HG03135 (cell line): ENCODE measurements at regions not wholly inside any gene's neighbourhood (a gene's known extent, or its start where the extent isn't known, plus 50 kb on each side); places are given as distances from the start of the nearest gene placed in this dataset.

Experiments used
- ATAC-seq: cut with Tn5 transposase; IDR thresholded peaks from one replicate; pipeline ENCODE4 v1.9.1; 2021; ENCODE audit warnings: mild to moderate bottlenecking, moderate library complexity; ENCODE audit not compliant: unreplicated experiment

DNA sequence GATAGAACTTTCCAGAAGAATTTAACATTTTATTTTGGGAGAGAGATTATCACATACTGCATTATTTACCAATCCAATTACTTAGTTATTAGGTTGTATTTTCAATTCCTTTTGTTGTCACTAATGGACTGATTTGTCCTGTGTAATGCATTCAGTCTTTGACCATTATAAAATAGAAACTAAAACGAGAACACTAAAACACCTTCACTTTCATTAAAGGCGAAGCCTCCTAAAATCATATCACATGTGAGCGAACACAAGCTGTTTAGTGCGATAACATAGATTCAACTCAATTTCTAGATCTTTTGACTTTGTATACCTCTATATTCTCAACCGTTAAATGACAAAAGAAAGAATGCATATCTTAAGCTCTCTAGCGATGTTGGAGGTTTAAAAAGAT lies 253.4 kb downstream of the VGLL3 start:
- ATAC-seq: no peak

DNA sequence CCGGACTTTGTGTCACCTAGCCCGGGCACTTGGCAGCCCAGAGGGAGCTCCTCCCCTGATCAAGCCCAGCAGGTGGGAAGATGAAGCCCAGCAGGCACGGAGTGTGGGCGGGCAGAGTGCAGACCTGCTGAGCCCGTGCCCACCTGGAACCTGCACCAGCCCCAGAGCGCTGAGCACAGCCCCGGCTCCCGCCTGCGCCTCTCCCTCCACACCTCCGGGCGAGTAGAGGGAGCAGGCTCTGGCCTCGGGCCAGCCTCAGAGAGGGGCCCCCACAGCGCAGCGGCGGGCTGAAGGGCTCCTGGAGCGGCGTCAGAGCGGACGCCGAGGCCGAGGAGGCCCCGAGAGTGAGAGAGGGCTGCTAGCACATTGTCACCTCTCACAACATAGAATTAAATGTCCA lies 257.7 kb downstream of the VGLL3 start:
- no peak for ATAC-seq

DNA sequence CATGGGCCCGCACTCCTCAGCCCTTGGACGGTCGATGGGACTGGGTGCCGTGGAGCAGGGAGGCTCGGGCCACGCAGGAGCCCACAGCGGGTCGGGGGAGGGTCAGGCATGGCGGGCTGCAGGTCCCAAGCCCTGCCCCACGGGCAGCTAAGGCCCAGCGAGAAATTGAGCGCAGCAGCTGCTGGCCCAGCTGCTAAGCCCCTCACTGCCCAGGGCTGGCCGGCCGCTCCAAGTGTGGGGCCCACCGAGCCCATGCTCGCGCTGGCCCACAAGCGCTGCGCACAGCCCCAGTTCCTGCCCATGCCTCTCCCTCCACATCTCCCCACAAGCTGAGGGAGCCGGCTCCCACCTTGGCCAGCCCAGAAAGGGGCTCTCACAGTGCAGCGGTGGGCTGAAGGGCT lies 259.4 kb downstream of the VGLL3 start:
- no peak for ATAC-seq

DNA sequence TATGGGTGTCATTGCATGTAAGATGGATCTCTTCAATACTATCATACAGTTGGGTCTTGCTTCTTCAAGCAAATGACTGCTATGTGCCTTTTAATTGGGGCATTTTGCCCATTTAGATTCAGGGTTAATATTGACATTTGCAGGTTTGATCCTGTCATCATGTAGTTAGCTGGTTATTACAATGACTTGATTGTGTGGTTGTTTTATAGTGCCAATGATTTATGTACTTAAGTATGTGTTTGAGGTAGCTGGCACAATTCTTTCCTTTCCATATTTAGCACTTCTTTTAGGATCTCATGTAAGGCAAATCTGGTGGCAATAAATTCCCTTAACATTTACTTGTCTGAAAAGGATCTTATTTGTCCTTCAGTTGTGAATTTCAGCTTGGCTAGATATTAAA lies 267.5 kb downstream of the VGLL3 start:
- no peak for ATAC-seq

DNA sequence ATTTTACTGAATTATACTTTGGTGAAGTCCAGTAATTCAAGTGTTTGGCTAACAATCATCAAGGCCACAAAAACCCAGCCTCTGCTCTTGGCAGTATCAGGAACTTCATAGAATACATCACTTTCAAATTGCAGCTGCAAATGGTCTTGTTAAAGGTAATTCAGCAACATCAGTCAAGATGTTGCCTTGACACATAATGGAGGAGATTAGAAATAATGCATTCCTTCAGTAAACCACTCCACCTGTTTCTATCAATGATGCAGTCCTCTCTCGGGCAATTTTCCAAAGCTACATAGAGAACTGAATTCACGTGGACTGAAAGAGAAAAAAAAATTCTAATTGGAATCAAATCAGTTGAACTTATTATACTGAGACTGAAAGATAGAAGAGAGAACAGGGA lies 279.3 kb downstream of the VGLL3 start:
- ATAC-seq: no peak

DNA sequence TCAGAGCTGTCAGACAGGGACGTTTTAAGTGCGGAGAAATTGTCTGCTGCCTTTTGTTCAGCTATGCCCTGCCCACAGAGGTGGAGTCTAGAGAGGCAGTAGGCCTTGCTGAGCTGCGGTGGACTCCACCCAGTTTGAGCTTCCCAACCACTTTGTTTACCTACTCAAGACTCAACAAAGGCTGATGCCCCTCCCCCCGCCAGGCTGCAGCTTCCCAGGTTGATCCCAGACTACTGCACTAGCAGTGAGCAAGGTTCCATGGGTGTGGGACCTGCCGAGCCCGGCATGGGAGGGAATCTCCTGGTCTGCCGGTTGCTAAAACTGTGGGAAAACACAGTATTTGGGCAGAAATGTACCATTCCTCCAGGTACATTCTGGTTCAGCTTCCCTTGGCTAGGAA lies 282.1 kb downstream of the VGLL3 start:
- no peak for ATAC-seq

DNA sequence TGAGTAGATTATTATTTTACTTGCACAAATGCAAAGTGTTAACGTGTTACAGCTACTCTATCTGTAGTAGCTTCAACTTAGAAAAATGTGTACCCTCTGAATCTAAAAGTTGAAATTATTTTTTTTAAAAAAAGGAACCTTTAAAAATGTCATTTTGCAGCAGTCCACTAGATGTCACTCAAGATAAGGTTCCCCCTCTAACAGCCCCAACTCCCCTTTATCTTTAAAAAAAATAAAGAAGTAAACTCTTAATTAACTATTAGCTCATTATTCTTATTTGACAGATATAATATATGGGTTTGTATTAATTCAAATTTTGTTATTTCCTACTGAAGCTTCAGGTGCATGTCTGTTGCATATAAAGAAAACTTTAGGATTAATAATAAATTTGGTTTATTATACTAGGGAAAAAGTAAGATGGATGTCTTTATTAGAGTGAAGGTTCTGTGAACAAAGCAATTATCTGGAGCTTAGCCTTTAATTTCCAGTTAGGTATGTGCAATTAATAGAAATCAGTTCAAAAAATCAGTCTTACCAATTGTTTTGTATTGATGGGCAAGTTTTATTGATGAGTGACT lies 288.5 kb downstream of the VGLL3 start:
- ATAC-seq: no peak

DNA sequence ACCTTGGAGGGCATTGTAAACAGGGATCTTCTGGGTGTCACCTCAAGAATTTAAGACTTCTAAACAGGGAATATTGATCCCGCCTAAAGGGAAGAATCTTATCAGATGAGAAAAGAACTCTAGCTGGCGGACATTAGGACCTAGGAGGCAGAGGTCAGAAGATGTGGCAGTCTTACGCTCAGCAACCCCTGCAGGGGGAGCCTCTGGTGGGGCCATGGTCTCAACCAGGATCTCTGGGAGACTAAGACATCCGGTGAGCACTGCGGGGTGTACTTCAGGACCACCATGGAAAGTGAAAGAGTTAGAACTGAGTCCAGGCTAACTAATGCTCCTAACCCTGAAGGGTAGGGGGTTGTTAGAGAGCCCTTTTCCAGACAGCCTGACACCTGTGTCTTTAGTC lies 295.2 kb downstream of the VGLL3 start:
- no peak for ATAC-seq

DNA sequence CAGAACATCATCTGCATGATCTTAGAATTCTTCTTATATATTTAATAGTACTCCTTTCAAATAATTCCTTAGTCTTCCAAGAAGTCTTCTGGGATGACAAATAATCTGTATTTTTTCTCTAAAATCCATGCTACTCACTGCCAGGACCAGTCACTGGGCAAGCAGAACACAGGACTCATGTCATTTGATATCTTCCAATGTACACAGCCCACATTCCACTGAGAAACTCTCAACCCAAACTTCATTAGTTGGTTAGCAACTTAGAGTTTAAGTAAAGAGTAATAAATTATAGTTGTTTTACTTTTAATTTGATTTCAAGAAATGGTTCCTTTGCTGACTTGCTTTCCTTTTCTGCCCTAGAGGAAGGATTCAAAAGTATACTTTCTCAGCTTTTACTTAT lies 317.0 kb downstream of the VGLL3 start:
- no peak for ATAC-seq

DNA sequence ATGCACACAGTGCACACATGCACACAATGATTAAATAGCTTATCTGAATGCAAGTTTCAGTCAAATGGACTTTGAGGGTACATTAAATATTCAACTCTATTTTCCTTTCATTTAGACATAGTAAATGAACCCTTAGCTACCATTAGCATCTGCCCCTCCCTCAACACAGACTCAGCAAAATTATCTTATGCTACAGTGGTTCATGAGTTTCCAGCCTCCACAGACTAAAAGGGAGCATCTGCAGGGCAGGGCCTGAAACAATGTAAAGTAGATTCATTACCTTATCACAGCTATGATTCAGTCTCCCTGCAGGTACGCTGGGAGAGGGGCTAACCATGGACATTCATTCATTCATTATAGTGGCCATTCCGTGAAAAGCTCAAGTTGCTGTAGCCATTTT lies 329.1 kb downstream of the VGLL3 start:
- no peak for ATAC-seq

DNA sequence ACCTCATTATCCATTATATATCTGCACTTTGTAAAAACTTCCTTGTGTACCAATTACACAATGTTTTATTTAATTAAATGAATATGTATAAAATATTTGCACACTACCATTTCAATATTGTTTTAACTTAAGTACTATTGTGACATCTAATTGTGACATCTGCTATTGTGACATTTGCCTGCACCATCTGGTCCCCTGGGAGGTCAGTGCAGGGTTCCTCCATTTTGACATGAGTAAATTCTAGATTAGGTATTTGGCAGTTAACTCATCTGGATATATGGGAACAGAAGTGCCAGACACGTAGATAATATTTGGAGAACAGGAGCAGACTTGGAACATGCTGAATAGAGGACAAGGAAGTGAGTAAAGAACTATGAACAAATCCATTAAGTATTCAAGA lies 332.1 kb downstream of the VGLL3 start:
- ATAC-seq: no peak

DNA sequence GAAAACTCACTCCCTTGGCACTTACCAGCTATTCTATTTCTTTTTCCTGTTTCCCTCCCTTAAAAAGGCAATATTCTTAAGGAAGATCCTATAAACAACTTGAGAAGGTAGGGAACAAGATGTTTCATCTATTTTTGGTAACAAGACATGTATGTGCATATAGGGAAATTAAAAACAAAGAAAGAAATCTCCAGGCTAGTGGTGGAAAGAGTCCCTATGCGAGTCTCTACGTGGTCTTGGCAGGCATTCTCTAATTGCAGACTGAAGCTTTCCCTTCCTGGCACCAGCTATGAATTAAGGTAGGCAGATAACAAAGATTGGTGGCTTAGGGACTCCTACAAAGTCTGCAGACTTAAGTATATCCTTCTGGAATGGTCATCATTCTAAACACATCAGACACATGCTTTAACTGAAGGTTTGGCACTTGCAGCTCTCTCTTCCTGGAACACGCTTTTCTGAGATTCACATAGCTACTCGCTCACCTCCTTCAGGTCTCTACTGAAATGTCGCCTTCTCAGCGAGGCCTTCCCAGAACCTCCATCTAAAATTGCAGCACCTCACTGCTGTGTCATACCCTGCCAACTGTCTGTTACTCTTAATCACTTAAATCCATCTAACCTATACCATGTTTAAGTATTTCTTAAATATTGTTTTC lies 336.0 kb downstream of the VGLL3 start:
- ATAC-seq: no peak

DNA sequence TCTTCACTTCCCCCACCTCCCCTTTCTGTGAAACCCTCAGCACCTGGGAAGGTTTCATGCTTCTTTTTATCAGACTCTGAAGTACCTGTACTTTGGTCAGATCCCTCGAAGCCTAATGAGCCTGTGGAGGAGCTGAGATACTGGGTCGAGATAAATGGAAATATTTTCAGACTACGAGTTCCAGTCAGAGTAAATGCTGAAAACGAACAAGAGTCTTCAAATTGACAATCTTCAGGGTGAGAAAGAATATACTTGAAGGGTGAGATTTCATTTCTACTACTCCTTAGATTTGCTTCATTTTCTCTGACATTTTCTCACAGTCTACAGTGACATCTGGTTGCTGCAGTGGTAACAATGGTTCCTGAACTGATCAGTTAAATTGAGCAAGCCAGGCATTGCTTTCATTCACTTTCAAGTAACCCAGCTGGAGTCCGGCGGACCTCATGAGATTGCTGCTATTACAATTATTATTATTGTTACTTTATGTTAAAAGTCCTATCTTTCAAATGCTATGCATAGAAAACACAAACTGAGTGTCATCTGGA lies 337.2 kb downstream of the VGLL3 start:
- no peak for ATAC-seq

DNA sequence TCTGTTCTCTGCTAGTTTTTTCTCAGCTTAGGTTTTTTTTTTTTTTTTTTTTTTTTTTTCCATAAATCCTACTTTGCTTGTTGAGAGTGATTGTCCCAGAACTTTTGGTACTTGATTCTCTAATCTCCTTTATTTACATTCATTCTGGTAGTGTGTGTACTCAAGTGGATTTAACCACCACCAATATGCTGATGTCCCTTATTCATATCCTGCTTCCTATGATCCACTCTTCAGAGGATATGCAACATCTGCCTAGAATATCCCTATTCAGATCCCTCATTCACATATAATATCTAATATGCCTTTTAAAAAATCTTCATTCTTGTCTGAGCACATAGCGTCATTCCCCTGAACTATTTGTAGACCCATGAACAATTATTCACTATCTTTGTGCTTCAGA lies 342.9 kb downstream of the VGLL3 start:
- ATAC-seq: no peak

DNA sequence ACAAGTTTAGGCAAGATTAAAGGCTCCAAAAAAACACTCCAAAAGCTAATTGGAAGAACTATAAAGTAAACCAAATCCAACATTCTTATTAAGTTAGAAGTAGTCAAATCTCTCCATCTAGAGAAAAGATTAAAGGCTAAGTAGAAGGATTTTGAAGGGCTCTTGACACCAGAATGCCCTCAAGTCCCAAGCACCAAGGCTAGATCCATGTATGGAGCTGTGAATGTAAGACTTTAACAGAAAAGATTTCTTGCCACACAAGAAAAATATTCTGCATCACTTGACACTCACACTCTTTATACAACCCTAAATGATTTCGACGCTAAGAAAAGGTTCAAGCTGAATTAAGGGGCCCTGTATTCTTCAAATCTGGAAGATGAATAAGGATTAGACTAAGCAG lies 345.2 kb downstream of the VGLL3 start:
- ATAC-seq: no peak

DNA sequence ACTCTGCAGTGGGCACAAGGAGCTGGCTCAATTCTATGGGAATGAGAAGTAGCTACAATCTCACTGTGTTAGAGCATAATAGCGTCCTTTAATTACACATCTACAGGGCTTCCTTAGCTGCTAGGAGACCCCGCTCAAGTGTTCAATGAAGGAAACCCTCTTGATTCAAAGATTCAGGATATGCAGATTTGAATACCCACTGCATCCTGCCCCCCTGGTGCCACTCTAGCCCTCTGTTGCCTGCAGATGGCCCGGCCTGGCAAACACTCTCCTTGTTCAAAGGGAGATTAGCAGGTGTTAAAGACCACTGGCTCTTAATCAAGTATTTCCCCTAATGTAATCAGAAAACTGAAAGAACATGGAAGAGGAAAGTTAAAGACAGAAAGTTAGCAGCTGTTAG lies 356.6 kb downstream of the VGLL3 start:
- no peak for ATAC-seq

DNA sequence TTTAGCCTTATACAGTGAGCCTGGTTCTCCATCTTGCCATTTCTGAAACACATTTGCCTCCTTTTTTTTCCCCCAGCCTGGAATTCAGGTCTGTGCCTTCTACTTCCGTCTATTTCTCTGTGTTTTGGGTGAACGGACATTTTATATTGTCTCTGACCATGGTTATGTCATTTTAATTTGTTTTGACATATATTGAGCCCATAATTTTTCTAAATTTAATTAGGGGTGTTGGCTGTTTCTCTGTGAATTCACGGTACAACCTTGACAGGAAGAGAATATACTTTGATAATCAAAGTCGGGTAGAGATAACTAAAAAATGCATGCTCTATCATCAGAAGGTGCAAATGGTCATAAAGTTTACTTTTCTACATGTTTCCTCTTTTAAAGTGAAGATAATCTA lies 361.4 kb downstream of the VGLL3 start:
- no peak for ATAC-seq

DNA sequence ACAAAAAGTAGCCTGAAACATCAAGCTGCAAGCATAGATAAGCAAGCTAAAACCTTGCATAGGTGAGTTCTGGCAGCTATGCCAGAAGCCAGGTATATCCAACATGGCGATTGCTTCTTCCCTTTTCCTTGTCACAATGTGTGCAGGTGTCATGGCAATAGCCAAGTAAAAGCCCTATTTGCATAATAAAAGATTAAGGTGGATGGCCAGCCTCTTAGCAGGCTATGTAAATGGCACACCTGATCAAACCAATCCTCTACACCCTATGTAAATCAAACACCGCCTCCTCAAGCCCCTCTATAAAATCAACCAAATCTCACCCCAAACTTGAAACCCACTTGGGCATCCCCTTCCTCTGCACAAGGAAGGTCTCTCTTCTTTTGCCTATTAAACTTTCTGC lies 366.8 kb downstream of the VGLL3 start:
- ATAC-seq: no peak

DNA sequence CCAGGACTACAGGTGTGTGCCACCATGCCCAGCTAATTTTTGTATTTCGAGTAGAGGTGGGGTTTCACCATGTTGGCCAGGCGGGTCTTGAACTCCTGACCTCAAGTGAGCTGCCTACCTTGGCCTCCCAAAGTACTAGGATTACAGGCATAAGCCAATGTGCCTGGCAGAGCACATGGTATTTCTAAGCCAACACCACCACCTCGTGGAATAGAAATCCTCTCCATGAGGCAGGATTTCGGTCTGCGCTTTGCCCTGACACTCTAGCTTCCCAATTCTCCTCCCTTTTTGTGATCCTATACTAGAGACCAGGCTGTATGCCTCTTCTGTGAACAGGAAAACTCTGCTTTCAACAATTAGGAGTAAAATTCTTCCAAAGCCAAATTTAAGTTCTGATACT lies 372.2 kb downstream of the VGLL3 start:
- ATAC-seq: no peak

DNA sequence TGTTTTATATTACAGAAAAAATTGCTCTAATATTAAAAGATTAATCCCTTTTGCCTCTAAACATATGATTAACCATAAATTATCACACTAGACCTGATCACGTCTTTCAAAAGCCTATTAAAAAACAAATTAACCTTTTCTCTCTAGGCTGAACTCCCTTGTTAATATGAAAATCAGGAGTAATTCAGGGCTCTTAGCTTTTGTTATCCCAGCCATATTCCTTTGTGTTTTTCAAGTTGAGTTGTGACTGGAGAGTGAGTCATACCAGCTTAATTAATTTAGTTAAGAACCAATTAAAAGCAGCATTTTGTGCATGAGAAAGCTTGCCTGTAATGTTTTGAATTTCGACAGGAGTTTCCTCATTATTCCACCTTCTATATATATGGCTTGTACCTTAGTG lies 385.8 kb downstream of the VGLL3 start:
- ATAC-seq: no peak

DNA sequence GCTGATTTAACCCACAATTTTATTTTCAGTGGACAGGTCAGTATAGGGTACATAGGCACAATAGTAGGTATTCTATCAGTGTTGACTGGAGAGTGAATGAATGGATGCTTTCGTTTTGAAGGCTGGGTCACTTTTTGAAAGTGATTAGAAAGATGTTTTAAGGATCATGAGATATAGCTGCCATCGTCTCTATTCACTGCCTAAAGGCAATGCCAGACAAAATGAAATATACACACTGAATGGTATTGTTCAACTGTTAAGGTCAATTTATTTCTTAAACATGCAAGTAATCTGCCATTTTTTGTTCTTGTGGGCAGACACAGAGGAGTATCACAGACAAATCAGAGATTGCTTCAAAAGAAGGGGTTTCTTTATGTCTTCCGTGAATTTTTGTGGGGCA lies 395.3 kb downstream of the VGLL3 start:
- ATAC-seq: no peak

DNA sequence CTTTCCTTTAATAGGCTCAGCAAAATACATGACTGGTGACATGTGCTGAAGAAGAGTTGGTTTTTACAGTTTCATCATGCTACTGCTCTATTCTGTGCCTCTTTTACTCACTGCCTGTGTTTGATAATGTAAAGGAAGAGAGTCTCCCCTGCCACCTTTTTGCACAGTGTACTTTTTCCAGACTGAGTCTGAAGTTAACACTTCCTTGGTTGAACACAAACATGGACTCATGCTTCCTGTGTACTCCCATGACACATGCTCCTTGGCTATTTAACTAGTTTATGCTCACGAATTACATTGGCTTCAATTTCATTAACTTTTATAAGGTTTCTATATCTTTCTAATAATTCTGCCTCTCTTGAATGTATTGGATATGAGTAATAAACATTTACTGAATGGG lies 396.1 kb downstream of the VGLL3 start:
- no peak for ATAC-seq

DNA sequence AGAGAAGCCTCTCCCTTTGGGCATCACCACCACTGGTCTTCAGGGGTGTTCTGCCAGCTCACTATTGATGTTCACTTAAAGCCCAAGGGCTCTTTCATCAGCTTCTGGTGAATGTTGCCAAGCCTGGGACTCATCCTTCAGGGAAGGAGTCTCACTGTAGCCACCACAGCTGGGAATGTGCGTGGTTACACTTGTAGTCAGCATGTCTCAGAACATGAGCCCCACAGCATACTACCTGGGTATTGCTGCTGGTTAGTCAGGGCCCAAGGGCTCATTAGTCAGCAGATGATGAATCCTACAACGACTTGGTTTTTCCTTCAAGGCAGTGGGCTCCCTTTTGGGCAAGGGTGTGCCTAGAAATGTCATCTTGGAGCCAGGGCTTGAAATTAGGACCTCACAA lies 412.9 kb downstream of the VGLL3 start:
- ATAC-seq: no peak
